ENCODE measurements at regions not wholly inside any gene's neighbourhood (a gene's known extent, or its start where the extent isn't known, plus 50 kb on each side); places are given as distances from the start of the nearest gene placed in this dataset.

GRCh38 chr10:4707221-4707620 lies 118.8 kb upstream of the AKR1E2 start:
- H3K9me2 ChIP-seq (ENCODE audit: insufficient read depth): no peaks in the 10 kb centered on the region
- H3K4me1 ChIP-seq (replicated peaks; ENCODE audit: insufficient read depth): peaks cover 16% of the 10 kb centered on the region
- CTCF ChIA-PET: interaction anchor here (0.7 kb wide), 1 partner anchor 16 kb away, joined by 4 read pairs; no protein-coding TSS in a partner anchor
- H4K20me1 ChIP-seq (ENCODE audit: insufficient read depth): no peaks in the 10 kb centered on the region
- H3K9me3 ChIP-seq (ENCODE audit: insufficient read depth, low read depth): no peaks in the 10 kb centered on the region
- DNase-seq: no peak
- POLR2A ChIA-PET (ENCODE audit: unreplicated experiment): no interaction called here
- H3K4me2 ChIP-seq: no peak overlapping the region
- TF ChIP-seq CTCF (conservative IDR thresholded peaks at IDR 0.05): no peak
- no peak for TF ChIP-seq EZH2 (IDR thresholded peaks at IDR 0.05; ENCODE audit: low read depth)
- intact Hi-C loops (cut with micrococcal nuclease; ENCODE audit: unreplicated experiment): no loop called here
- no peak overlapping the region for H3K4me3 ChIP-seq
- no peaks in the 10 kb centered on the region for H3K79me2 ChIP-seq (ENCODE audit: low read depth)
- no peak overlapping the region for H2AFZ ChIP-seq
- no TSS peak for BruUV-seq (replicated peaks)
- no peak overlapping the region for H3K27ac ChIP-seq
- H3F3A ChIP-seq (ENCODE audit: insufficient read depth, low read depth): peaks cover 8% of the 10 kb centered on the region; the same call in 1 of the 2 replicates
- no peaks in the 10 kb centered on the region for H3K36me3 ChIP-seq (ENCODE audit: low read depth)
- no peaks in the 10 kb centered on the region for H3K27me3 ChIP-seq (ENCODE audit: insufficient read depth, low read depth)

DNA sequence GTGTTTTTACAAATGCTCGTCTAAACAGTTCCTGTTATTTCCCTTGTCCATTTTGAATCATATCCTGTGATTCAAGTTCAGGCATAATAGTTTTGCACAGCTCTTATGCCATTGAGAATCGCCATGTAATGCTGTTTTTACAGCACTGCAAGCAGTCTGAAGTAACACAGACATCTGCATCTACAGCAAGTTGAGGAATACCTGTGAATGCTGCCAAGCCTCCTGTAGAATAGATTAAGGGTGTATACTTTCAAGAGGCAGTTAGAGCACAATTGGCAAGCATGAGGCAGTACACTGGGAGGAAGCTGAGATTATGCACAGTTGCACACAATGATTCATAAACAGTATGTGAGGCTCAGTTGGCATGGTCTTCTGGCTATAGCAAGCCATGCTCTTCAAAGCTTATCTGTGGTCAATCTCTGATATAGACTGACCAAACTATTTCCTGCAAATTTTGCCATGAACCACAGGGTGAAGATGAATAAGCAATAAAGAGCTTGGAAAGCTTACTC lies 121.9 kb upstream of the AKR1E2 start:
- no peaks in the 10 kb centered on the region for H3K9me2 ChIP-seq (ENCODE audit: insufficient read depth)
- CTCF ChIA-PET: interaction anchor here (1.4 kb wide), 1 partner anchor 360 kb away, joined by 4 read pairs; no protein-coding TSS in a partner anchor
- BruUV-seq (replicated peaks): no TSS peak
- H3K79me2 ChIP-seq (ENCODE audit: low read depth): no peaks in the 10 kb centered on the region
- POLR2A ChIA-PET (ENCODE audit: unreplicated experiment): interaction anchor here (0.5 to 0.8 kb wide), 4 partner anchors 18 to 919 kb away, joined by 3 to 5 read pairs (median 4); partner anchors contain the start of gene KLF6
- no peaks in the 10 kb centered on the region for H3K27me3 ChIP-seq (ENCODE audit: insufficient read depth, low read depth)
- peak; percentile 61 to 93 for DNase-seq
- no peaks in the 10 kb centered on the region for H3K9me3 ChIP-seq (ENCODE audit: insufficient read depth, low read depth)
- TF ChIP-seq CTCF (conservative IDR thresholded peaks at IDR 0.05): no peak
- no peak for TF ChIP-seq EZH2 (IDR thresholded peaks at IDR 0.05; ENCODE audit: low read depth)
- no peak overlapping the region for H3K4me3 ChIP-seq
- H3K36me3 ChIP-seq (ENCODE audit: low read depth): no peaks in the 10 kb centered on the region
- peak overlapping the region; percentile 37 for H3K4me2 ChIP-seq
- peak overlapping the region; percentile 71 for H3K27ac ChIP-seq
- intact Hi-C loops (cut with micrococcal nuclease; ENCODE audit: unreplicated experiment): loop anchor here (5.0 kb wide), 1 partner anchor 42 kb away; no protein-coding TSS in a partner anchor
- peaks cover 8% of the 10 kb centered on the region; the same call in 1 of the 2 replicates for H3F3A ChIP-seq (ENCODE audit: insufficient read depth, low read depth)
- H4K20me1 ChIP-seq (ENCODE audit: insufficient read depth): no peaks in the 10 kb centered on the region
- H3K4me1 ChIP-seq (replicated peaks; ENCODE audit: insufficient read depth): peaks cover 16% of the 10 kb centered on the region
- H2AFZ ChIP-seq: no peak overlapping the region

- no peaks in the 10 kb centered on the region for H3K36me3 ChIP-seq (ENCODE audit: low read depth)
- H3K4me3 ChIP-seq: no peak overlapping the region
- BruUV-seq (replicated peaks): no TSS peak
- no peak for TF ChIP-seq EZH2 (IDR thresholded peaks at IDR 0.05; ENCODE audit: low read depth)
- TF ChIP-seq CTCF (conservative IDR thresholded peaks at IDR 0.05): no peak
- H3K27me3 ChIP-seq (ENCODE audit: insufficient read depth, low read depth): no peaks in the 10 kb centered on the region
- no peaks in the 10 kb centered on the region for H3K9me2 ChIP-seq (ENCODE audit: insufficient read depth)
- no peak overlapping the region for H3K4me2 ChIP-seq
- DNase-seq: no peak
- peaks cover 16% of the 10 kb centered on the region for H3K4me1 ChIP-seq (replicated peaks; ENCODE audit: insufficient read depth)
- CTCF ChIA-PET: no interaction called here
- H3K79me2 ChIP-seq (ENCODE audit: low read depth): no peaks in the 10 kb centered on the region
- no peaks in the 10 kb centered on the region for H3K9me3 ChIP-seq (ENCODE audit: insufficient read depth, low read depth)
- H2AFZ ChIP-seq: no peak overlapping the region
- no peak overlapping the region for H3K27ac ChIP-seq
- POLR2A ChIA-PET (ENCODE audit: unreplicated experiment): no interaction called here
- intact Hi-C loops (cut with micrococcal nuclease; ENCODE audit: unreplicated experiment): loop anchor here (5.0 kb wide), 1 partner anchor 39 kb away; no protein-coding TSS in a partner anchor
- H4K20me1 ChIP-seq (ENCODE audit: insufficient read depth): no peaks in the 10 kb centered on the region
- H3F3A ChIP-seq (ENCODE audit: insufficient read depth, low read depth): peaks cover 8% of the 10 kb centered on the region; the same call in 1 of the 2 replicates
These were observed 125.0 kb upstream of the AKR1E2 start for GRCh38 chr10:4701016-4701415.
